ENCODE measurements at regions not wholly inside any gene's neighbourhood (a gene's known extent, or its start where the extent isn't known, plus 50 kb on each side); places are given as distances from the start of the nearest gene placed in this dataset.
"Not testable (repeated sequence)": the region's sequence is repeated elsewhere in the genome, so short reads cannot be mapped to it uniquely, and the experiment has no call there.

GRCh38 chr9:38342532-38342931, 50.0 kb upstream of the ALDH1B1 start:
- DNase-seq (ENCODE audit: low read depth, low spot score), result no peak

GRCh38 chr9:38342096-38342495, 50.4 kb upstream of the ALDH1B1 start:
- no peak for DNase-seq (ENCODE audit: low read depth, low spot score)

DNA sequence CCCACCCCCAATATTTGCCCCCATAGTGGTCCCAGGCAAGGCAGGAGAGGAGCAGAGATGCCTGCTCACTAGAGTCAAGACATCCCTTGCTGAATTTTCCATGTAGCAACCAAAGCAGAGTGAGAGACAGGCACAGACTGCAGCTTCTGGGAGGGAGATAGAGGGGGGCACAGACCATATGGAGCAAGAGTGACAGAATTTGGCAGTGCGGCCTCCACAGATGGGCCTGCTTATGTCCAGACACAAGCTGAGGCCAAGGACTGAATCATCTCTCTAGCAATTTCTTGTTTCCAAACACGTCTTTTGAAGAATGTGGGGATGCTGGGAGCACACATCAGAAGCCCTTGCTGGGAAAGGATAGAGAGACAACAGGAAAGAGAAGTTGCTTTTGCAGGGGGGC, 53.0 kb upstream of the ALDH1B1 start:
- DNase-seq (ENCODE audit: low read depth, low spot score), result no peak

GRCh38 chr9:38339087-38339486, 53.4 kb upstream of the ALDH1B1 start:
- DNase-seq (ENCODE audit: low read depth, low spot score), result no peak

DNA sequence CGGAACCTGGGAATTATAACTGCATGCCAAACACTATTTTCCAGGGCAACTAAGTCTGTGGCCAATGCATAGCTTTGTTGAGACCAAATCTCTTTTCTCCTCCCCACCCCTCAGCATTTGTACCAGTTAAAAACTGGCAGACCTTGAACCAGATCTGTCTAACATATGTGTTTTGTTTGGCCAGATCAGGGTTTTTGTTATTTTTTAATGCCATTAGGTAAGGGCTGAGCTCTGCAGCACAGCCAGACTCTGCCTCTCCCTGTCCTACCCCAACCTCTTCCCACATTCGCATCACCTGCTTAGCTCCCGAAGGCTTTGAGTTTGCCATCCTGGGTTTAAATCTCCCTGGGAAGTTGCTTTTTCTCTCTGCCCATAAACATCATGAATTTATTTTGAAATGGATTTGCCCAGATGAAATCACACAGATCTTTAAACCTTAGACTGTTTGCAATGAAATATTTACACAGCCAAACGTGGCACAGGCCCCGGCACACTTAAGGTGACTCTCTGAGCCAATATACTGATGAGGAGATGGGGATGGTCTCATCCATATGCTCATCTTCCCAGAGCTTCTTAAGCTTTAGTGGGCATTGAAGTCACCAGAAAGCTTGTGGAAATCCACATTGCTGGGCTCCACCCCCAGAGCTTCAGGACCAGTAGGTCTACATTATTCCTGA, 54.0 kb upstream of the ALDH1B1 start:
- DNase-seq (ENCODE audit: low read depth, low spot score), result no peak

GRCh38 chr9:38337706-38338264, 54.7 kb upstream of the ALDH1B1 start:
- DNase-seq (ENCODE audit: low read depth, low spot score), result no peak

- DNase-seq (ENCODE audit: low read depth, low spot score), result no peak
Measured at GRCh38 chr9:38337181-38337580, 55.3 kb upstream of the ALDH1B1 start.

DNA sequence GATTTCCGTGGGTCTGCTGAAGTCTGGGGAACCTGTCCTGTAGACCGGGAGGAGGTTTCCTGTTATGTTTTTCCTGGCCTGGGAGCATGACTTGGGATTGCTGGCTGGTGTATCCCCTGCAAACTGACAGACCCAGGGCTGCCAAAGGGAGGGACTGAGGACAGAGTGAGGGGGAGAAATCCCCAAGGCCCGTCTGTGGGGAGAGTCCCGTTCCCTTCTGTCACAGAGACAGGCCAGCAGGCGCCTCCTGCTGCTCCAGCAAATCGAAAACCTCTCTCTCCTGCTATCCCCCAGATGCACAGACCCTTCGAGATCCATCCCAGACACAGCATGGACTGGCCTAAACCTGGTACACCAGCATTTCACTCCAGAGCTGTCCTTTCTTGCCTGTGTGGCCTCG, 56.2 kb upstream of the ALDH1B1 start:
- no peak for DNase-seq (ENCODE audit: low read depth, low spot score)

DNA sequence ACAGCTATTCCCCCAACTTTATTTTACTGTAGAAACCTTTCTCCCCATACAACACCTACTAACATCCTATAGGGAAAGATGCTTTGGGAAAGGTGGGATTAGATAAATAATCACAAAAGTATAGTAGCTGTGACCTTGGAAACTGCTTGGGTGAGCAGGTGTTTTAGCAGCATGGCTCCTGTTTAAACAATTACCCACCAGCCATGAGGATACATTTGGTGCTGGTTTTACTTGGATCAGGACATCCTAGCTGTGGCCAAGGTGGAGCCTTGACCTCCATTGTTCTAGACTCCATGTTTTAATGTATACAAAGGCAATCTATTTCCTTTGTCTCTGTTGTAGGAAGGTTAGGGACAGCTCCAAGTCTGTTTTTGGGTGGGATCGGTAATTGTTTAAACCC, 56.8 kb upstream of the ALDH1B1 start:
- DNase-seq (ENCODE audit: low read depth, low spot score), result no peak

- no peak for DNase-seq (ENCODE audit: low read depth, low spot score)
Measured at GRCh38 chr9:38334234-38334633, 58.3 kb upstream of the ALDH1B1 start.

GRCh38 chr9:38333047-38333446, 59.5 kb upstream of the ALDH1B1 start:
- DNase-seq (ENCODE audit: low read depth, low spot score), result no peak

DNA sequence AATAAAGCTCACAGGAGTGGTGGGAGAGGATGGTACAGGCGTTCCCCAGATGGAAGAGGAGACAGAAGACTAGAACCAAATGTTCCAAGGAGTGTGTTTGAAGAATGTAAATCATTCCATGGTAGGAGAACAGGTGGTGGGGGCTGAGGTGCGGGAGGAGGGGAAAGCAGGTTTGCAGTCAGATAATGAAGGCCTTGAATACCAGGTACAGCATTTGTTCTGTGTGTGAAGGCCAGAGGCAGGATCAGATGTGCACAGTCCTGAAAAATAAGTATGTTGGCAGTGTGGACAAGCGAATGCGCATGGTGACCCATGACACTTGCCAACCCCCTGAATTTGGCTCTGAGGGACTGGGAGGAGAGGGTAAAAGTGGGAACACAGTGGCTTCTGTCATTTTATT, 59.9 kb upstream of the ALDH1B1 start:
- DNase-seq (ENCODE audit: low read depth, low spot score), result no peak

DNA sequence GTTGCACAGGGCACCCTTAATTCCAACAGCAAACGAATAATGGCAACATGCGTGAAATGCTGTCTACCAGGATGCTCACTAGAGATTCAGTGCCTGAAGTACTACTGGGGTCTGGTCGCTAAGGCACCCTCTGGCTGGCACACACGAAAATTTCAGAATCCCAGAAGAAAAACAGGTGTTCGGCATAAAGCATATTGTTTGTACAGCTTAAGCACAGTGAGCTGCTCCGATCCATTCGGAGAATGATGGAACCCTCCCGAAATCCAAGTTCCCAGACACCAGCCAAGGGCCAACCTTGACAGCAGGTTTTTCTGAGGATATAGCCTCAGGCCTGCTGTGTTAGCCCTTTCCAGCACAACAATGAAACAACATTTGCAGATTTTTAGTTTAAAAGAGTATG, 61.4 kb upstream of the ALDH1B1 start:
- DNase-seq (ENCODE audit: low read depth, low spot score), result no peak

DNA sequence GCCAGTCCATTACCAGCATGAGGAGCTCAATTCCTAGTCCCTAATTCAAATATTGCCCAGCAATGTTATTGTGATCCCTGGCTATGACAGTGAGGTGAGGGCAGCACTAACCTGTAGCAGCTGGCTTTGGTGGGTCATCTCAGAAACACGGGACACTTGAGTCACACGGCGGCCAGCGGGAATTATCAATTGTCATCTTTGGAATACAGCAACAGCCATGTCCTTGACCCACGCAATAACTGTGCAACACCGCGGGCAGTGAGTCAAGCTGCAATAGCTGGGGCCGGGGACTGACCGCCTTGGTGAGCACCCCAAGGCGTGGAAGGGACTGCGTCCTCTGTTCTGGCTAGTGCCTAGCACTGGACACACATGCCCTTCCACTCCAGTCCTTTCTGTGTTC, 62.5 kb upstream of the ALDH1B1 start:
- DNase-seq (ENCODE audit: low read depth, low spot score), result no peak

- no peak for DNase-seq (ENCODE audit: low read depth, low spot score)
Measured at GRCh38 chr9:38328765-38329164, 63.7 kb upstream of the ALDH1B1 start.

DNA sequence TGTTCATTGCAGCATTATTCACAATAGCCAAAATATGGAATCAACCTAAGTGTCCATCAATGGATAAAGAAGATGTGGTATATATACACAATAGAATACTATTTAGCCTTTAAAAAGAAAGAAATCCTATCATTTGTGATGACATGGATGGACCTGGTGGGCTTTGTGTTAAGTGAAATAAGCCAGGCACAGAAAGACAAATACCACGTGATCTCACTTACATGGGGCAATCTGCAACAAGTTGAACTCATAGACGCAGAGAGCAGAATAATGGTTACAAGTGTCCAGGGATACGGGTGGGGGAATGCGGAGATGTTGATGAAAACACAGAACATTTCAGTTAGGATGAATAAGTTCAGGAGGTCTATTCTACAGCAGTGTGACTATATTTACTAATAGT, 66.4 kb upstream of the ALDH1B1 start:
- no peak for DNase-seq (ENCODE audit: low read depth, low spot score)

DNA sequence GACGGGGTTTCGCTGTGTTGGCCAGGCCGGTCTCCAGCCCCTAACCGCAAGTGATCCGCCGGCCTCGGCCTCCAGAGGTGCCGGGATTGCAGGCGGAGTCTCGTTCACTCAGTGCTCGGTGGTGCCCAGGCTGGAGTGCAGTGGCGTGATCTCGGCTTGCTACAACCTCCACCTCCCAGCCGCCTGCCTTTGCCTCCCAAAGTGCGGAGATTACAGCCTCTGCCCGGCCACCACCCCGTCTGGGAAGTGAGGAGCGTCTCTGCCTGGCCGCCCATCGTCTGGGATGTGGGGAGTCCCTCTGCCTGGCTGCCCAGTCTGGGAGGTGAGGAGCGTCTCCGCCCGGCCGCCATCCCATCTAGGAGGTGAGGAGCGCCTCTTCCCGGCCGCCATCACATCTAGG, 68.3 kb upstream of the ALDH1B1 start:
- not testable (repeated sequence) for DNase-seq (ENCODE audit: low read depth, low spot score)

DNA sequence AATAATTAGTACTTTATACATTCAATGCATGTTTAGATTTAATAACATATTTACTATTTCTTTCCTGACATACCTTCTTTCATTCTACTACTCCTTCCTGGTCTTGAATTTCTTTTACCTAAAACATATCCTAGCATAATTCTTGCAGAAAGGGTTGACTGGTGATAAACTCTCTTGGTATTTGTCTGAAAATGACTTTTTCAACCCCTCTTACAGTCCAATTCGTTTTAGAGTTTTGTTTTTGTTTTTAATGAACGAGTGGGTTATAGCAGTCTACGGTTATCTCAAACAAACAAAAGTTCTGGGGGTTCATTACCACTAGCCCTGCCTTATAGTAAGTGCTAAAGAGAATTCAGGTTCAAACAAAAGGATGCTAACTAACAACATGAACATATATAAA, 69.6 kb upstream of the ALDH1B1 start:
- DNase-seq (ENCODE audit: low read depth, low spot score), result no peak

GRCh38 chr9:38319496-38320173, 72.9 kb upstream of the ALDH1B1 start:
- no peak for DNase-seq (ENCODE audit: low read depth, low spot score)

DNA sequence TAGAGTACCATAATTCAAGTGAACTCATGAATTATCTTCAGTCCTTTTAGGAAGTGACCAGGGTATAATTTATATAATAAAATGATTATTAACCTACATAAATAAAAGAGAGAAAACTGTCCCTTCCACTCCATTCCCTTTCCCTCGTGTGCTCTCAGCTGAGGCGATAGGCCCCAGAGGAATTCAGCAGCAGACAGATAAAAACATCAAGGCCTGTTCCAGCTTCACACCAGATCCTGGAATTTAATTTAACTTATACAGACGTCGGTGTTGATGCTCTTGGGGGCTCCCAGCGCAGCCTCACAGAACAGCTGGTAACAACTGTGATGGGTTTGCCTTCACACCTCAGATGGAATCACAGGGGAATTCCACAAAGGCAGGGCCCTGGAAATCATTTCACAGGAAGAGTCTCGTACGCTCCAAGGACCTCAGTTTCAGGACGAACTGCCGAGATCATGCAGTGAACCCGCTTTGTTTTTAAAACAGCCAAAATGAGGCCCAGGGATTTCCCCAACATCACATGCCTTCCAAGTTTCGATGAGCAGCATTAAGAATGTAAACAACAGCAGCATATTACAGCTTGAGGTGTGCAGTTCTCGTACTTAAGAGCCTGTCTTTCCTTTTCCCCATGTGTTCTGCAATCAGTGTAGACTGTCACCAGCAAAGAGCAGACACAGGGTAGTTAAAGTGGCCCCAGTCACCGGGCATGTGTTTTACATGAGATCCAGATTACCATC, 73.6 kb upstream of the ALDH1B1 start:
- no peak for DNase-seq (ENCODE audit: low read depth, low spot score)

DNA sequence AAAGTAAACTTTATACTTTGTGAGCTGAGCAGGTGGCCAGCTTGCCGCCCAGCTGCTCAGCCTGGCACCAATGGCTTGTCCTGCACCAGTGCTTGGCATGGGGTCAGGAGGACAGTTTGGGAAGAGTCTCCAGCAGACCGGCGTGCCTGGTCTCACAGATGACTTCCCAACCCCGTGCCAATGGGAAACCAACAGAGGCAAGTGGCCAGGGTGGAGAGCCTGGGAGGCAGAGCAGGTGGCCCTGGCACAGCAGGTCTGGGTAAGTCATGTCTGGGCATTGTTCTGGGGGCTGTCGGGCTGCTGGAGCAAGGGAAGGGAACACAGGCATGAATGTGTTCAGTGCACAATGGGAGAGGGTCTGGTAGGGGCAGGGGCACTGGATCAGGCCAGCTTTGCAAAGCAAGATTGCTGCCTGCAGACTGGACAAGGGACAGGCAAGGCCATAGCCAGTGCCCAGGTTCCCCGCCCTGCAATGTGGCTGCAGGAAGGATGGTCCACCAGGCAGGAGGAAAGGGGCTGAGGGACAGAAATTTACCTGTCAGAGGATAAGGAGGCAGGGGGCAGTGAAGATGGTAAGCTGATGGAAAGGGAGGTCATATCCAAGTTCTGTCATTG, 76.2 kb upstream of the ALDH1B1 start:
- no peak for DNase-seq (ENCODE audit: low read depth, low spot score)

GRCh38 chr9:38315085-38315595, 77.4 kb upstream of the ALDH1B1 start:
- no peak for DNase-seq (ENCODE audit: low read depth, low spot score)
